ENCODE measurements at regions not wholly inside any gene's neighbourhood (a gene's known extent, or its start where the extent isn't known, plus 50 kb on each side); places are given as distances from the start of the nearest gene placed in this dataset.
"Not testable (repeated sequence)": the region's sequence is repeated elsewhere in the genome, so short reads cannot be mapped to it uniquely, and the experiment has no call there.

DNA sequence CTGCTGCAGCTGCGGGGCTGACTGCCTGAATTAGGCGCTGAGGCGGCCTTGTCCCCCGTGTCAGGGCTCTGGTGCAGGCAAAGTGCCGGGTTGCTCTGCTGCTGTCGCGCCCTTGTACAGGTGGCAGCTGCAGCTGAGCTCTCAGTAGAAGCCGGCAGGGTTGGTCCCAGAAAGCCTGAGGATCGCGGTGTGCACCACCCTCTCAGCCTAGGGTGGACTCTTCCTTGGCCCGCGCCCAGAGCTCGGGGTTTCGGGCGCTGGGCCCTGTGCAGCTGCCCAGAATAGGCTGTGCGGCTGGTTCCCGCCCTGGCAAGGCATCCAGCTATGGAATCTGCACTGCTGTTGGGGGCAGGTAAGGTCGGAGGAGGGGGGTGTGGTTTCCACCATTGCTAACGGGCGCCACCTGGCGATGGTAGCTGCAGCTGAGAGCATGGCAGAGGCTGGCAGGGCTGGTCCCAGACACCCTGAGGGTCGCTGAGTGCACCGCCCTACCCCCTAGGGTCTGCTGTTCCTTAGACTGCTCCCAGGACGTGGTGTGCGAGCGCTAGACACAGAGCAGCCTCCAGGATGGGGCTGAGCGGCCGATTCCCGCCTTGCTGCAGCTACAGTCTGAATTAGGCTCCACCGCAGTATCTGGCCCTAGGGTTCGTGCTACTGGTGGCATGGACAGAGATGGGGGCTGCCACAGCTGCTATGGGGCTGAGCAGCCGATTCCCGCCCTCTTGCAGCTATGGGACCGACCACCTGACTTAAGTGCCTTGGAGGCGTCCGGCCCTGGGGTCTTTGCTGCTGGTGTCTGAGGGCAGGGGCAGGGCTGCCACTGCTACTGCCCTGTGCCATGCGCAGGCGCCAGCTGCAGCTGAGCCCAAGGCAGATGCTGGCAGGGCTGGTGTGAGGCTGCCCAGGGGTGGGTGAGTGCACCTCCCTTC is 145.0 kb downstream of the CCDC74A start:
- TF ChIP-seq, protein P1, sequence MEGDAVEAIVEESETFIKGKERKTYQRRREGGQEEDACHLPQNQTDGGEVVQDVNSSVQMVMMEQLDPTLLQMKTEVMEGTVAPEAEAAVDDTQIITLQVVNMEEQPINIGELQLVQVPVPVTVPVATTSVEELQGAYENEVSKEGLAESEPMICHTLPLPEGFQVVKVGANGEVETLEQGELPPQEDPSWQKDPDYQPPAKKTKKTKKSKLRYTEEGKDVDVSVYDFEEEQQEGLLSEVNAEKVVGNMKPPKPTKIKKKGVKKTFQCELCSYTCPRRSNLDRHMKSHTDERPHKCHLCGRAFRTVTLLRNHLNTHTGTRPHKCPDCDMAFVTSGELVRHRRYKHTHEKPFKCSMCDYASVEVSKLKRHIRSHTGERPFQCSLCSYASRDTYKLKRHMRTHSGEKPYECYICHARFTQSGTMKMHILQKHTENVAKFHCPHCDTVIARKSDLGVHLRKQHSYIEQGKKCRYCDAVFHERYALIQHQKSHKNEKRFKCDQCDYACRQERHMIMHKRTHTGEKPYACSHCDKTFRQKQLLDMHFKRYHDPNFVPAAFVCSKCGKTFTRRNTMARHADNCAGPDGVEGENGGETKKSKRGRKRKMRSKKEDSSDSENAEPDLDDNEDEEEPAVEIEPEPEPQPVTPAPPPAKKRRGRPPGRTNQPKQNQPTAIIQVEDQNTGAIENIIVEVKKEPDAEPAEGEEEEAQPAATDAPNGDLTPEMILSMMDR (IDR thresholded peaks at IDR 0.05) = peak; percentile 53 to 69 (median 62)
- TF ChIP-seq POLR2A (IDR thresholded peaks at IDR 0.05) = not testable (repeated sequence)

Measured in prostate gland (tissue), 2 donors.